OCI-LY3 (cell line): ENCODE measurements at regions not wholly inside any gene's neighbourhood (a gene's known extent, or its start where the extent isn't known, plus 50 kb on each side); places are given as distances from the start of the nearest gene placed in this dataset.
"Not testable (repeated sequence)": the region's sequence is repeated elsewhere in the genome, so short reads cannot be mapped to it uniquely, and the experiment has no call there.

Experiments used
- CTCF ChIP-seq: fragments of 200-600, 300-600 bp; sonication (generic); IDR thresholded peaks from 2 replicates; pipeline ENCODE4 v1.5.1; 2014; ENCODE audit warnings: antibody characterized with exemption, low read length, low read depth
- EZH2phosphoT487 ChIP-seq: fragments of 200-600 bp; shearing (Covaris generic); IDR thresholded peaks from 2 replicates; pipeline ENCODE4 v1.6.1; 2018; ENCODE audit warnings: antibody characterized with exemption, mixed run types, low read depth

GRCh38 chr3:6406923-6407322, 454.0 kb upstream of the GRM7 start:
- TF ChIP-seq CTCF, EZH2phosphoT487: not testable (repeated sequence)
